ENCODE measurements at regions not wholly inside any gene's neighbourhood (a gene's known extent, or its start where the extent isn't known, plus 50 kb on each side); places are given as distances from the start of the nearest gene placed in this dataset.

DNA sequence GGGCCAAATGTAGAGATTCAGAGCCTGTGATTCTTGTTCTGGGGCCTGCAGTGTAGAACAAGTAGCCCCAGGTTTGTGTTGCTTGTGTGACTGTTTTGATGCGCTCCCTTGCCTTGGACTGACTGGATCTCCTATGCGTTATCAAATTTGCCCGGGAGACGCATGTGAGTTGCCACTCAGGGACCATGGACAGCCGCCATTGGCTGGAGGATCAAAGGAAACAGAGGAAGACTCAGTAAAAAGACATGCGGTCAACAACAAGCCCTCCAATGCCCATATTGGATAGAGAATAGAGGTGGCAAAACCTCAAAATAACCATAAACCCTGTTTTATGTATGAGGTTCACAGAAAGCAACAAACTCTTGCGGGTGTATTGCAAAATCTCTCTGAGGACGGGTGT is 327.5 kb upstream of the IGFBP7 start:
- DNase-seq (no peak), ATAC-seq (no peak)
- intact Hi-C loops (cut with micrococcal nuclease): loop anchor here (10.0 kb wide), 1 partner anchor 627 kb away; no protein-coding TSS in a partner anchor

DNA sequence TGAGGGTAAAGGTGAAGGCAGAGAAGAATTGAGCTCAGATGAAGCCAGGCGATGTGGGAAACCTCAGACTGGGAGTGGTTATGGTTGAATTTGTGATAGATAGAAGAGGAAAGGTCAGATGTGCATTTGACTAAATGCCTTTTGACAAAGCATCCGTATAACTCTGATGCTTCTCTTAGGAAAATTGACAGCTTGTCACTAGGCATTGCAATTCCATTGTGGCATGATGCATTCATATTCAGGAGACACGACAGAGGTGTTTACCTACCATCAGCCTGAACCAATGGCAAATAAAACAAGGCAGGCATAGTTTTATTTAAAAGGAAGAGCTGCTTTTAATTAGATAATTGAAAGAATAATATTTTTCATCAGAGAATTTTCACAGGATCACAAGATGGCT is 325.1 kb upstream of the IGFBP7 start:
- DNase-seq (no peak), ATAC-seq (no peak)
- intact Hi-C loops (cut with micrococcal nuclease): loop anchor here (10.0 kb wide), 1 partner anchor 630 kb away; no protein-coding TSS in a partner anchor

DNA sequence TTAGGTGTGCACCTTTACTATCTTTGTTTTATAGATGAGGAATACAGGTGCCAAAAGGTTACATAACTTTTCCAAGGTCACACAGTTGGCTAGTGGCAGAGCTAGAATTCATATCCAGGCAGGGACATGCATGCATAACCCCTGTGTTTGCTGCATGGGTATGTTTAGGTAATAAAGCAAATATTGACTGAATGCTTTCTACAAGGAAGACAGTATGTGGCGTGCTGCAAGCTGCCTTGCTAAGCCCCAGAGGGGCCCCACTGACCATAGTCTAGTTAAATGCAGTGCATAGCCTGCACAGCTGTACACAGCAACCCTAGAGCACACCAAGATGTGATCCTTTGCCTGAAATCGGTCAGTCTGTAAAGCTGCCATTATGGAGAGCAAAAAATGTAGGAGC is 320.5 kb upstream of the IGFBP7 start:
- intact Hi-C loops (cut with micrococcal nuclease): loop anchor here (10.0 kb wide), 1 partner anchor 634 kb away; no protein-coding TSS in a partner anchor
- no peak for DNase-seq
- ATAC-seq: no peak

DNA sequence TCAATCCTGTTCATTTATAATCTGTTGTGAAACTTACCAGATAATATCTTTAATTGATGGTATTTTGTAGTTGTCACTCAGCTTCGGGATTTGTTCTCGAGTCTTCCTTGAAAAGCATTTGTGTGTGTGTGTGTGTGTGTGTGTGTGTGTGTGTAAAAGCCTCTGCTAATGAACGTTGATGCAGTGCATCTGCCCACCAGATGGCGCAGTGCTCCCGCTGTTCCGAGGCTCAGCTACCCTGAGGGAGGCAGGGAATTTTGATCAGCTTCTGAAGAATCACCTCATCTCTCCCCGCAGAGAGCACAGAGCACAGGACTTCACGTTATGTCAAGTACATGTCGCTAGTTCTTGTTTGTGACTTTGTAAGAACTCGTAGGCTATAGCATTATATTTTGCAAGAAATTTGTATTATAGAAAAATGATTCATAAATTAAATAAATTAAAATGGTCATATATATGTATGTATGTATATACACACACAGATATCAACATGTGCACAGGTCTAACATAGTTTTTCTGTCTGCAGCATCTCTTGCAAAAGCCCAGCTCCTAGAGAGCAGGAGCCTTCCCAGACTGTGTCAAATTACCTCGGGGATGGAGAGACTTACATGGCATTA is 316.7 kb upstream of the IGFBP7 start:
- DNase-seq (peak; percentile 83), ATAC-seq (peak; percentile 70)
- intact Hi-C loops (cut with micrococcal nuclease): no loop called here

DNA sequence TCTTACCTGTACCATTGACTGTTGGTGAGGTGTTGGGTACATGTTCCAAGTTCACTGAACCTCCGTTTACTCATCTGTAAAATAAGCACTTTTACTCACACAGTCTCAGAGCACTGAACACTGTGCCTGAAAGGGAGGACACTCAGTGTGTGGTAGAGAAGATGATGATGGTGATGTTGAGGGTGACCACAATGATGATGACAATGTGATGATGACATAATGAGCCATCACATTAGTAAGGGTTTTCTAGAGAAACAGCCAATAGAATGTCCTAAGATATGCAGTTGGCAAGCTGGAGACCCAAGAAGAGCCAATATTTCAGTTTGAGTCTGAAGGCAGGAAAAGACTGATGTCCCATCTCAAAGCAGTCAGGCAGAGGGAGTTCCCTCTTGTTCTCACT is 315.4 kb upstream of the IGFBP7 start:
- ATAC-seq (no peak), DNase-seq (no peak)
- intact Hi-C loops (cut with micrococcal nuclease): no loop called here

DNA sequence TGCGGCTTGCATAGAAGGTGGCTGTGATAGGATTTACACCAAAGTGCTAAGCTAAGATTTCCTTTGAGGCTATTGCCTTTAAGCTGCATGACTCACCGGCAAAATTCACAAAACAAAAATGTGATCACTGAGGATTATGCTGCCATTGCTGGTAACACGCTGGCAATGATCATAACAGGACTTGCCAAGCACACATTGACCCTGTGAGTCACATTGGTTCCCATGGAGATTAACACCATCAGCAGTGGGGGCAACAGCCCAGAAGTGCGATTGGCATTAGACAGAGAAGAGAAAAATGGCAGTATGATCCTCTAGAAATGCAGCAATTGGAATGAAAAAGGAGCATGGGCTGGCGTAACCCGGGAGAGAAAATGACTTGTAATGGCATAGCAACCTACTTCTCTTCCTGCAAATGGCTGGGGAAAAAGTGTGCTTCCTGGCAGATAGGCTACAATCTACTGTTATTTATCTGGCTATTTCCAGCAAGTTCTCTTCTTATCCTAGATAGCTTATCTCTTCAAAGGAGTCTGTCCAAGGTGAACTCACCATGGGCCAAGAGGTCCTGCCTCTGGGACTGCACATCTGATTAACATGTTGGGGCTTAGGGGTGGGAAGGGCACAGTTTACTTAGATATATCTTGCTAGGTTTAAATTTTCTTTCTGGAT is 314.2 kb upstream of the IGFBP7 start:
- intact Hi-C loops (cut with micrococcal nuclease): no loop called here
- no peak for ATAC-seq
- DNase-seq: no peak

DNA sequence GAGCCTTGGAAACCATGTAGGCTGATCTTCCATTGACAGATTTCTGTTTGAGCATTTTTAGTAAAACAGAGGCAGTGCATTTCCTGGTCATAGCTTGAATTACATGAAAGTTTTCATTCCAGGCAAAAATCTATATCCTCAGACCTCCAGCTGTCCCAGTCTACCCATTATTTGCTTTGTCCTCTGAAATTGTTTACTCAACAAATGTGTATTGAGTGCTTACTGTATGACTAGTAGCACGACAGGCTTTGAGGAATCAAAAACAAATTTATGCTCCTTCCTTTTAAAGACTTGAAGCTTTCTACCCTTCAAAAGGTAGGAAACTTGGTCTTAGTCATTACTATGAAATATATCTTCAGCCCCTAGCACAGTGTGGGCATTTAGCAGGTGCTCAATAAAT is 307.9 kb upstream of the IGFBP7 start:
- ATAC-seq (no peak), DNase-seq (no peak)
- intact Hi-C loops (cut with micrococcal nuclease): no loop called here

DNA sequence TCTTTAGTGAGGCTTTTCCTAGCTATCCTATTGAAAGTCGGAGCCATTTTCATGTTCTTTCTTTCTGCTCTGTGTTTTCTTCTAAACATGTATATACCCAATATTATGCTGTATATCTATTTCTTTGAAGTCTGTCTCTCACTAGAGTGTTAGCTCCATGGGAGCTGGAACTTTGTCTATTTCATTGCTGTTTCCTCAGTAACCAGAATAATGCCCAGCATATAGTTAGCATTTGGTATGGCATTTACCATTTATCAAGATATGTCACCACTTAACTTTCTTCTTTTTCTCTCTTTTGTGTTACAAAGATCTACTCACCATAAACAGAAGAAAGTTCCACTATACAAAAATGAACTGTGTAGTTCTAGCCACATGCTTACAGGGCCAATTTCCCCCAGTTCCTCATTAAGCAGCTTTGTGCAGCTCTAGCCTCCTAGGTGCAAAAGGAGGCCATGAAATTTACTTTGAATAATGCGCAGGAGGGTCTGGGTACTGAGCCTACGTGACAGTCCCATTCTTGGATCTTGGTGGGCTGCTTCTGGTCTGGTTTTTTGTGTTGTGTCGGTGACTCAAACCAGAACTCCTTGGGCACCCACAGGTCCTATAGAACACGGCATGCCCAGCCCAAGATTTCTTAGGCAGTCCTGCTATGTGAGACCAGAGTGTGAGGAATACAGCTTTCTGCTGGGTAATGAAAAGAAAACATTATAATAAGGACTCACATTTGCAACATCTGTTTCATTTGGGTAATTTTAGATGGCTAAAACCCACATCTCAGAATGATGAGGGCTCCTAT is 302.3 kb upstream of the IGFBP7 start:
- DNase-seq: no peak
- ATAC-seq: no peak
- intact Hi-C loops (cut with micrococcal nuclease): no loop called here

DNA sequence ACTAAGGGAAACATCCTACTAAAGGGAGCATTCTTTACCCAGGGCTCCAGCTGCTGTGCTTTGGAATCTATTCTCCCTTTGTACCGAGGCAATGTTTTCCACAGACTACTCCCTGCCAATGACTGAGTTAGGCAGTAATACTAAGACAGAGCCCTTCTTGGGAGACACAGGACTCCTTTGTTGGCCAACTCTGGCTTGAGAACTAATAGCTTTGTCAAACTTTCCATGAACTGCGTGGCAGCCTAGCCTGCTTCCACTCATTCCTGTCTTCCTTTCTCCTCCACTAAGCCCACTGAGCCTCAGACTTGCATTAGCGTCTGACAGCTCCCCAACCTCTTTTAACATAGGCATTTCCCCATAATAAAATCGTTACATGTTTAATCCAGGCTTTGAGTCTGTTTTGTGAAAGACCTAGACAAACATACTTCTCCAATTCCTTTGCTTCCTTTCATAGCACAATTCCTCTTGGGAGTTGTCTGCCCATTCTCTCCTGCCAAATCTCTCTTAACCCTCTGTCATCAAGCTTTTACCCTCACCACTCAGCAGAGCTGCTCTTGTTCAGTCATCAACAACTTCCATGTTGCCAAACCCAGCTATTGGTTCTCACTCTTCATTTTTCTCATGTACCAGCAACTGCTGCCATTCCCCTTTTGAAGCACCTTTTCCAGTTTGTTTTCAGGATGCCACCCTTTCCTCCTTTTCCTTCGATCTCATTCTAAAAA is 300.3 kb upstream of the IGFBP7 start:
- ATAC-seq: peak; percentile 82
- DNase-seq: no peak
- intact Hi-C loops (cut with micrococcal nuclease): no loop called here

DNA sequence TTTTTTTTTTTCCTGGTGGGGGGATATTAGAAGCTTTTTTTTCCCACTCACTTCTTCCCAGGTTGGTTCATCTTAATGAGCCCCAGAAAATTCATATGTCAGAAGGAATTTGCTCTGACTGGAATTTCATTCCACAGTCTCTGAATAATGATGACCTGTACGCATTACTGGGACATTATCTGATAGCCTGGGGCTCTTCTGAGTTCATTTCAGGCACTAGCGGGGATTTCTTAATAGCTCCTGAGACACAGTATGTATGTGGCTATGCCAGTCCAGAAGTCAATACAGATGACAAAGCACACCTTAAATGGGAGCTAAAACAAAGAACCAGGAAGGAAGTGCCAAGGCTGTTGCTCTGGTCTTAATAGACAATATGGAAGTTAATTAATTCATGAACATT is 295.2 kb upstream of the IGFBP7 start:
- DNase-seq (no peak), ATAC-seq (no peak)
- intact Hi-C loops (cut with micrococcal nuclease): no loop called here

DNA sequence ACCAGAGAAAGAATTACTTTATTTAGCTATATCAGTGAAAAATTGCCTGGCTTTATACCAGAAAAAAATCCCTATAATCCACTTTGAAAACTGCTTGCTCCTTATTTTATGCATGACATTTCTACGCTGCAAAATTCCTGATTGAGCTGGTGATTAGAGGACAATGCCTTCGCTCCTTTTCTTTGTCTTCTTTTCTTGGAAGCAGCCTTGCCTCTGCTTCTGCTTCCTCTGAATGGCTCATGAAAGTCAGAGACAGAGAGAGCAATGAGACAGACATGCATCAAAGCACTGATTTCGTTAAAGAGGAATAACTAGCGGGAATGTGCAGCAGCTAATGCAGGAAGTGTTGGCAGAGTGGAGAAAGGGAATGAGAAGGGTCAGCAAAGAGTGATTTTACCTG is 294.3 kb upstream of the IGFBP7 start:
- ATAC-seq (no peak), DNase-seq (no peak)
- intact Hi-C loops (cut with micrococcal nuclease): no loop called here

DNA sequence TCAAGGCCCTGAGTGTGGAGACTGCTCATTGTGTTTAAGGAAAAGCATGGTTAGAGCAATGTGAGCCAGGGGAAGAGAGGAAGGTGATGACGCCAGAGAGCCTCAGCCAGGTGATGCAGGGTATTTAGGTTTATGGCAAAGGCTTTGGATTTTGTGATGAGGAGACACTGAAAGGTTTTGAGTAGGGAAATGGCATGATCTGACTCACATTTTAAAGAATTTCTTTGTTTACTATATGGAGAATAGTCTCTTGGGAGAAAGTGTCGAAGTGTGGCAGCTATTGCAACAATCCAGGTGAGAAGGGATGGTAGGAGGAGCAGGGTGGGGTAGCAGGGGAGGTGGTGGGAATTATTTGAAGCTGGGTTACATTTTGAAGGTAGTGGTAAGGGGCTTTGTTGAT is 293.4 kb upstream of the IGFBP7 start:
- no peak for DNase-seq
- intact Hi-C loops (cut with micrococcal nuclease): no loop called here

DNA sequence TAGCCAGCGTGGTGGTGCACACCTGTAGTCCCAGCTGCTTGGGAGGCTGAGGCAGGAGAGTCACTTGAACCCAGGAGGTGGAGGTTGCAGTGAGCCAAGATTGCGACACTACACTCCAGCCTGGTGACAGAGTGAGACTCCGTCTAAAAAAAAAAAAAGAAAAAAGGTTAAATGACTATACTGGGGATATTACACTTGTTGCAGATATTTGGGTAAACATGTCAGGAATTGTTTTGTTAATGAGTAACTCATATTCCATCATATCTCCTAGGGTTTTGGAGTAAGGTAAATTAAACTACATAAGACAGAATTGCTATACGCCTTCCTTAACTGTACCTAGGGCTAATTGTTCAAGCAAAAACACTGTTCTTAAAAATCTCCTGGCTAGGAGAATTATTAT is 291.4 kb upstream of the IGFBP7 start:
- no peak for DNase-seq
- no peak for ATAC-seq
- intact Hi-C loops (cut with micrococcal nuclease): no loop called here

More for the DNA sequence above, 293.4 kb upstream of the IGFBP7 start:
- ATAC-seq: no peak

DNA sequence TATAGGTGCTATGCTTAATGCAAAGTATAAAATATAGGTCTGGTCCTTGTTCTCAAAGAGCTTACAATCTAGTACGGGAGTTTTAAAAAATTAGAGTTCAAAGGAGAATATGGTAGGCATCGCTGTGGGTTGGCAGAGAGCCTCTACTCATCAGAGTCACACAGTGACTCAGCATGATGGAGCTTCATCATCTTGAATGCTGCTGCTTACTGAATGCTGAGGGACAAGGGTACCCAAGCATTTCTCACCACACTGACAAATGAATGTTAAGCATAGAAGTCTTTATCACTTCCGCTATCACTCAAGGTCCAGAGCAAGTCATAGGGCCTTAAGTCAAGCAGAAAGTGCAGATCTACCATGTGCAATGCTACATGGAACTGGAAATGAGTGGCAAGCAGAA is 268.6 kb upstream of the IGFBP7 start:
- ATAC-seq (no peak), DNase-seq (no peak)
- intact Hi-C loops (cut with micrococcal nuclease): no loop called here

DNA sequence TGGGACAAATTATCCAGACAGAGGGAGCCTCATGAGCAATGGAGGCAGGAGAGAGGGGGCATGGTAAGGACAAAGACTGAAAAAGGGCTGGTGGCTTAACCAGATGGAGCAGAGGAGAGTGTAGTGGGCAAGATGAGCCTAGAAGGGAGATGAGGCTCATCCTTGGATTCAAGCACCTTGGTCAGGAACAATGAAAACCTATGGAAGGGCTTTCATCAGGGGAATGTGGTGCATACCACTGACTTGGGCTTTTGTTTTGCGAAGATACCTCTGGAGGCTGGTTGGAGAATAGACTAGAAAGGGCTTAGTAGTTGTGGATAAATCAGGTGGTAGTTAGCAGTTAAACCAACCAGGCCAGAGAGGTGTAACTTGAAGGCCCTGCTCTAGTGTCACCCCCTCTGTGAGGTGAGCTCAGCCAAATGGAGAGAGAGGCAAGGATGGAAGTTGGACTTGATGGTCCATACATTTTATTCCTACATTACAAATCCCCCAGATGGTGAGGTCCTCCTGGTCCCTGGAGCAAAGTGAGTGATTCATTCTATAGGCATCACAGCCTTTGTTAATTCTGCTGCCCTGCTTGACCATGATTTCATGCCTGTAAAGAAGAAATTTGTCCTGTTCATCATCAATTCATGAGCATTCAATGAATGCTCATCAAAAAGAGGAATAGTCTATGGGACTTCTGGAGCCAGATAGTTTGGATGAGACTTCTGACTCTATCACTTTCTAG is 264.8 kb upstream of the IGFBP7 start:
- intact Hi-C loops (cut with micrococcal nuclease): no loop called here
- DNase-seq (no peak), ATAC-seq (no peak)

DNA sequence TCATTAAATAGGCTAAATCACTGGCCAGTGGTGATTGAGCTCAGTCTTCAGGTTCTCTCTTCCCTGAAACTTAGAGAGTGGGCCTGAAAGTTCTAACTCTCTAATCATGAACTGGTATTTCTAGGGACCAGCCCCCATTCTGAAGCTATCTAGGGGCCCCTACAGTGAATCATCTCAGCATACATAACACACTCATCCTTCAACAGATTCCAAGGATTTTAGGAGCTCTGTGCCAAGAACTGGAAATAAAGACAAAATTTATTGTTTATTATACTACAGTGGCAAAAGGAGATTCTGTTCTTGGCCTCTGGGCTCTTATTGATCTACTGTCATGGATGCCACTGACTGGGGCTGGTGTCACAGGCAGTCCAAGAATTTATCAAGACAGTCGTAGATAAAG is 263.8 kb upstream of the IGFBP7 start:
- no peak for DNase-seq
- no peak for ATAC-seq
- intact Hi-C loops (cut with micrococcal nuclease): no loop called here

DNA sequence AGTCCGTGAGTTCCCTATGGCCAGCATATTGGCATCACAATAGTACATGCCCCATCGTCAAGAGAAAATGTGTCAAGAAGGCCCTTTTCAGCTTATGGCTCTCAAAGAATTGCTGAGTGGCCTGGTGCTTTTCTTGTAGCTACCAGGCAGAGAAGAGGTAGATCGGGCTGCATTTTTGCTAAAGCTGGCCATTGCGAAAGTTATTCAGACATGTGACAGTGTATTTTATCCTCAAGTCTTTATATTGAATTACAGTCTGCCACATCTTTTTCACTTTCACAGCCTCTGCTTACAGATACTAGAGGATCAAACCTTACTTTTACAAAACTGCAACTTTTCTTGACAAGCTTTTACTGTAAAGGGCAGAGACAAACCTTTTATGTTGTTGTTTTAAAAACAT is 261.5 kb upstream of the IGFBP7 start:
- ATAC-seq (no peak), DNase-seq (no peak)
- intact Hi-C loops (cut with micrococcal nuclease): no loop called here

DNA sequence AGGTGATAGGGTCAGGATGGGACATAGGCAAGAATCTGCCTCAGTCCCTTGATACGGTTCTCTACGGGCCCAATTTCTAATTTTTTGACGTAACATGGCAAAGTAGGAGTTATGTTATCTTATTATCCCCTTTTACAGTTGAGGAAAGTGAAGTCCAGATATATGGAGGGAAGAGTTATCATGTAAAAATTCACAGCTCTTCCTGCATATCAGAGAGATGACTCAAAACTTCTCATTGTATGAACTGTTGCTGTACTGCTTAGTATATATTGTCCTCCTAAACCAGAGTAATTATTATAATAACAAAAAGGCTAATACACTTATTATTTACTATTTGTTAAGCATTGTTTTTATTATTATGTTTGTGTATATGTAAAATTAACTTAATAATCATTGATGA is 260.5 kb upstream of the IGFBP7 start:
- intact Hi-C loops (cut with micrococcal nuclease): no loop called here
- DNase-seq (no peak), ATAC-seq (no peak)

DNA sequence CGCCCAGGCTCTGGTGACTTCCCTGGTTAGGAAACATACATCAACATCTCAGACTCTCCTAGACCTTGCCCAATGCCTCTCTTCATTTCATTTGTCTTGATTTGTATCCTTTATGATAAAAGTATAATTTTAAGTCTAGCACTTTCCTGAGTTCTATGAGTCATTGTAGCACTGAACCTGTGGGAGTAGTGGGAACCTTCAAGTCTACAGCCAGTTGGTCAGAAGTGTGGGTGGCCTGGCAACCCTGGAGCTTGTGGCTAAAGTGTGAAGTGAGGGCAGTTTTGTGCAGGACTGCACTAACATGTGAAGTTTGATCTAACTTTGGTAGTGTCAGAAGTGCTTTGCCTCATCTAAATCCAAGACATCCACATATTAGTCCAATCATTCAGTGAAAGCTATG is 259.3 kb upstream of the IGFBP7 start:
- ATAC-seq (no peak), DNase-seq (no peak)
- intact Hi-C loops (cut with micrococcal nuclease): no loop called here

All from left ventricle myocardium superior (tissue), 1 donor.